Stimulated activated effector memory CD8-positive, alpha-beta T cell treated with anti-CD3 and anti-CD28 coated beads, Interleukin-12 subunit alpha, Interleukin-12 subunit beta, amount 100 ng/mL, for 72 hours (primary cell): ENCODE measurements at regions not wholly inside any gene's neighbourhood (a gene's known extent, or its start where the extent isn't known, plus 50 kb on each side); places are given as distances from the start of the nearest gene placed in this dataset.

ENCODE experiments used
- ATAC-seq: fragments of 150-1000 bp; cut with Tn5 transposase; 2 replicates; pipeline ENCODE4 v1.10.0; 2021
- DNase-seq, 2 donors: peaks; one replicate each; pipeline ENCODE4 v3.0.0; 2021 to 2022; ENCODE audit warnings: low spot score in 2 of 2
- H3K27ac Mint-ChIP-seq: one replicate; pipeline ENCODE4 v1.8.0; 2022; ENCODE audit warnings: mild to moderate bottlenecking, mixed read lengths
- H3K36me3 Mint-ChIP-seq: one replicate; pipeline ENCODE4 v1.8.0; 2022; ENCODE audit warnings: mild to moderate bottlenecking, mixed read lengths
- H3K4me1 Mint-ChIP-seq: one replicate; pipeline ENCODE4 v1.8.0; 2022; ENCODE audit warnings: mixed read lengths
- H3K4me3 Mint-ChIP-seq: one replicate; pipeline ENCODE4 v1.8.0; 2022; ENCODE audit warnings: mild to moderate bottlenecking, mixed read lengths
- H3K9me3 Mint-ChIP-seq: one replicate; pipeline ENCODE4 v1.8.0; 2022; ENCODE audit warnings: mixed read lengths

DNA sequence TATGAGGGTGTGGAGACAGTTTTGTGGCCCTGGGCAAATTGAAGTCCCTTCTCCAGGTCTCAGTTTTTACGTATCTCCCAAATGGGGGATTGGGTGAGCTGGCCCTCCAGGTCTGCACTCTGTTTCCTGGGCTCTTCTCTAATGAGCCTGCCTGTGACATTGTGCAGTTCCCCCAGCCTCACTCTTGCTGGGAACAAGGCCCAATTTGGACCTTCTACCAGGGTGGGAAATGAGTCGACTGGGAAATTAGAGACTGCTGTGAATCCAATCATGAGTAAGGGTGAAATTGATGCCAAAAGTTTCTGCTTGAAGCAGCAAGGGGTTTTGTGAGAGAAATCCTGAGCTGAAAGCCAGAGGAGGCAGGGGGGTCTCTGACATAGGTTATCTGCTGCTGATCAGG, 71.5 kb upstream of the KSR1 start:
- ATAC-seq (no peak), DNase-seq (no peak)
- Mint-ChIP-seq H3K36me3 (peaks cover 4% of the 10 kb centered on the region), H3K4me1 (peaks cover 30% of the 10 kb centered on the region), H3K9me3 (no peaks in the 10 kb centered on the region), H3K27ac (no peak overlapping the region), H3K4me3 (no peak overlapping the region)

DNA sequence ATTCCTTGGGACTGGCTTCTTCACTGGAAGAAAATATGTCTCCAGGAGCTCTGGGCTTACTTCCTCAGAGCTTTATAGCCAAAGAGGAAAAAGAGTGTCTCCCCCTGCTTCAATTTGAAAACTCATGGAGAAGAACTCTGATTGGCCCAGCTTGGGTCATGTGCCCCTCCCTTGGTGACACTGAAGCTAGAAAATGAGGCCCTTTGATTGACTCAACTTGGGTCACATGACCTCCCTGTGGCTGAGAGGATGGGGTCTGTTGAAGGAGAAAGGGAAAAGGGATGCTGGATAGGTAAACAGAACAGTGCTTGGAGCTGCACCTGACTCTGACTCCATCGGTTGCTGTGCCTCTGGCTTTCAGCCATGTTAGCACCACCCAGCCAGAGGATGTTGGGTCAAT, 70.6 kb upstream of the KSR1 start:
- Mint-ChIP-seq H3K4me3 (no peak overlapping the region), H3K4me1 (peaks cover 29% of the 10 kb centered on the region), H3K9me3 (no peaks in the 10 kb centered on the region), H3K27ac (no peak overlapping the region), H3K36me3 (peaks cover 4% of the 10 kb centered on the region)
- no peak for DNase-seq
- no peak for ATAC-seq

DNA sequence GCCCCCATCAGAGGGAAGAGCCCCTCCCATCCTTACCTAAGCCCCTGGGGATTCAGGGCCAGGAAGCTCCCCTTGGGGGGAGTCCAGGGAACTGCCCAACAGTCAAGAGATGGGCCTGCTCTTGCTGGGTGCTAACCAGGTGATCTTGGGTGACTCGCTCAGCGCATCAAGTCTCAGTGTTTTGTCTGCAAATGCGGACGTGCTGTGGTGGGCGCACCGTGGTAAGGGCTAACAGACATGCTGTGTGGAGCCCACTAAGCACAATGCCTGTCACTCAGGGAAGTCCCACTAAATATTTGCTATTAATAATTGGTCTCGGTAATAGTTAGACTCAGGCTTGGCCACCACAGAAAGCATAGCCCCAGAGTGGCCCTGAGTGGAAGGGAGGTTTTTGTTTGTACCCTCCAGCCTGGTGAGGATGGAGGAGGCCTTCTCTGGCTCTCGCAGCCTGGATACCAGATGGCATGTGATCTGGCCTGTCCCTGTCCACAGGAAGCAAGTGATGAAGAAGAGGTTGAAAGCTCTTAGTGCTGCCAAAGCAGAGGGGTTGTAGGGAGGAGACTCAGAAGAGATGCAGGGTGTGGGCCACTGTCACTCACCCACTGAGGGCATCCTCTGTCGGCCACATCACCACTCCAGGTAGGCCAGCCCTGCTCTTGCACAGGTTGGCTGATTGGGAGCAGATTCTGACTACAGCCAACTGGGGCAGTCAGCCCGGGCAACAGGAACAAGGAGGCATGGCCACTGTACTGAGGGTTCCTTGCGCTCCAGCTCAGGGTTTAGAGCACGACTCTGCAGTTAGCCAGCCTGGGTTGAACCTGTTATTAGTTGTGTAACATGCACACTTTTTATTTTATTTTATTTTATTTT, 69.8 kb upstream of the KSR1 start:
- no peak overlapping the region for H3K27ac Mint-ChIP-seq
- peaks cover 20% of the 10 kb centered on the region for H3K4me1 Mint-ChIP-seq
- ATAC-seq (no peak), DNase-seq (no peak)
- no peaks in the 10 kb centered on the region for H3K9me3 Mint-ChIP-seq
- H3K4me3 Mint-ChIP-seq: no peak overlapping the region
- peaks cover under 1% of the 10 kb centered on the region for H3K36me3 Mint-ChIP-seq

DNA sequence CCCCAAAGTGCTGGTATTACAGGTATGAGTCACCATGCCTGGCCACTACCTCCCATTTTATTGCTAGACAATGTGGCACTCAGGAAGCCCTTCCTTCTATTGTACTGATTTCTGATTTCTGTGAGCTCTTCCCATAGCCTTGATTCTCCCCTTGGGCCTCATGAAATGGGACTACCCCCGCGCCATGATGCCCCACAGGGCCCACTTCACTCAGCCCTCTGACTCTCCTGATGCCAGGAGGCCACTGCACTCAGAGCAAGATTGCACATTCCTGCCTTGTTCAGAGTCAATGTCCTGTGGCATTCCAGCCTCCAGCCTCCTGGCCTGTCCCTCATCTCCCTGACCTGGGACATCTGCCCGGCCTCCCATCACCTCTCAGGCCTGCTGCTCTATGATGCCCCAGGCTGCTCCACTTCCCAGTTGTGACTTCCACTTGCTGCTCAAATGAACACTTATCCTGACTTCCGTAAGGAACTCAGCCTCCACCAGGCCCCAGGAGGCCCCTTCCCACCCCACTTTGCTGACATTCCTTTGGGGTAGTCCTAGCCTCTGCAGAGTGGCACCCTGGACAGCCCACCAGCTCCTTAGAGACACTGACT, 66.6 kb upstream of the KSR1 start:
- Mint-ChIP-seq H3K4me1 (peaks cover 20% of the 10 kb centered on the region), H3K27ac (peak overlapping the region; percentile 44), H3K36me3 (no peaks in the 10 kb centered on the region), H3K9me3 (no peaks in the 10 kb centered on the region), H3K4me3 (no peak overlapping the region)
- DNase-seq: no peak
- ATAC-seq: no peak

DNA sequence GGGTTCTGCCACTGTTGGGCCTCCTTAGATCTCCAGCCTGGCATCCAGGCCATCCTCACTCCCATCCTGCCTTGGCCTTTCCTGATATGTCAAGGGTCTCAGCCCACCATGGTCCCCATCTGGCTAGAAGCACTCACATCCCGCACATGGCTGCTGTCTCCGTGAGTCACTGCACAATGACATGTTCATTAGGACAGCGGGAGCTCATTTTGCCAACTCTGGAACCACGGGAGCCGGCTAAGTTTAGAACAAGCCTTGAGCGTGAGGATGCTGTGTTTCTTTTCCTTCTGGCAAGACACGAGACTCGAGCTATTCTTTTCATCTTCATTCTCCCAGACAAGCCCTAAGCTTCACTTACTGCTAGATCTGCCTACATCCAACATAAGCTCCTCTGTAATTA, 65.7 kb upstream of the KSR1 start:
- H3K4me1 Mint-ChIP-seq: peaks cover 20% of the 10 kb centered on the region
- no peak overlapping the region for H3K4me3 Mint-ChIP-seq
- DNase-seq (no peak), ATAC-seq (no peak)
- H3K27ac Mint-ChIP-seq: no peak overlapping the region
- H3K9me3 Mint-ChIP-seq: no peaks in the 10 kb centered on the region
- no peaks in the 10 kb centered on the region for H3K36me3 Mint-ChIP-seq

DNA sequence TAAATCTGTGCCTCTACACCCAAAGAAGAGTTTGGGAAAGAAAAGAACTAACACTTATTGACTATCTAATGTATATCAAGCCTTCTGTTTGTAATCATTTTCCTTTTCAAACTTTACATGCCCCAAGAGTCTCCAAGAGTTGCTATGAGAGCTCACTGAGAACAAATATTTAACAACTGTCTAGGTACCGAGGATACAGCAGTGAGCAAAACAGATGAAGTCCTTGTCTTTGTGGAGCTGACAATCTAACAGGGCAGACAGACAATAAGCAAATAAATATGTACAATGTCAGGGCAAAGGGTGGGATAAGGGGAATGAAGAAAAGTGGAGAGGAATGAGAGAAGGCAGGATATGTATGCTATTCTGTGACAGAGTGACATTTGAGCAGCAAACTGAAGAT, 64.8 kb upstream of the KSR1 start:
- no peaks in the 10 kb centered on the region for H3K9me3 Mint-ChIP-seq
- no peak overlapping the region for H3K27ac Mint-ChIP-seq
- ATAC-seq: no peak
- peaks cover 20% of the 10 kb centered on the region for H3K4me1 Mint-ChIP-seq
- no peak for DNase-seq
- no peak overlapping the region for H3K4me3 Mint-ChIP-seq
- no peaks in the 10 kb centered on the region for H3K36me3 Mint-ChIP-seq

DNA sequence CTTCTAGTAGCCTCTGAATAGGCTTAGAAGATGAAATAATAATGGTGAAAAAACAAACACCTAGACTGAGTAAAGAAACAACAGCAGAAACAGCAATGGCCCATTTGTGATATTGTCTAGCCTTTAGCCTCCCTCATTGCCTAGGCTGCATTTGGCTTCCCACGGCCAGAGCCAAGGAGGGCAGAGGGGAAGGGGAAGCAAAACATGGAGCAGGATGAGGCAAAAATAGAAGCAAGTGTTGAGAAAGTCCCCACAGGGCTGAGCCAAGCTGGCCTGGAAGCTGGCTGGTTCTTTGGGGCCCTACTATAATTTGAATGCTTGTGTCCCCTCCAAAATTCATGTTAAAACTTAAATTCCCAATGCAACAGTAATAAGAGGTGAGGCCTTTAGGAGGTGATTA, 60.2 kb upstream of the KSR1 start:
- no peaks in the 10 kb centered on the region for H3K36me3 Mint-ChIP-seq
- H3K9me3 Mint-ChIP-seq: no peaks in the 10 kb centered on the region
- no peak overlapping the region for H3K4me3 Mint-ChIP-seq
- no peak overlapping the region for H3K27ac Mint-ChIP-seq
- DNase-seq: no peak
- H3K4me1 Mint-ChIP-seq: no peaks in the 10 kb centered on the region
- no peak for ATAC-seq

DNA sequence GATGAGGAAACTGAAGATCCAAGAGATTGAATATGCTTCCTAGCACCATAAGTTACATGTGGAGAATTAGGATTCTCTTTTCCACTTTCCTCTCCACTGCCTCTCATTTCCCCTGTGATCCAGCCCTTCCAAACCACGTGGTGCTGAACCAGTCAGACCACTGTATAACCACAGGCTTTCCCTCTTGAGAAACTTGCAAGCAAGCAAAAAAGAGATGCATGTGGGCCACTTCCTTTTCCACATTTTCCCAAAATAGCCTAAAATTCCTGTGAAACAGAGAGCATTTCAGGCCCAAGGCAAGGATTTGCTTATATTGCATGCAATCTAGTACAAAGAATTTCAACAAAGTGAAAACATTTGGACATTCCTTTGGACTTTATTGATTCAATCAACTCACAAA, 59.3 kb upstream of the KSR1 start:
- Mint-ChIP-seq H3K27ac (no peak overlapping the region), H3K9me3 (no peaks in the 10 kb centered on the region), H3K36me3 (no peaks in the 10 kb centered on the region), H3K4me3 (no peak overlapping the region), H3K4me1 (no peaks in the 10 kb centered on the region)
- ATAC-seq: no peak
- no peak for DNase-seq

DNA sequence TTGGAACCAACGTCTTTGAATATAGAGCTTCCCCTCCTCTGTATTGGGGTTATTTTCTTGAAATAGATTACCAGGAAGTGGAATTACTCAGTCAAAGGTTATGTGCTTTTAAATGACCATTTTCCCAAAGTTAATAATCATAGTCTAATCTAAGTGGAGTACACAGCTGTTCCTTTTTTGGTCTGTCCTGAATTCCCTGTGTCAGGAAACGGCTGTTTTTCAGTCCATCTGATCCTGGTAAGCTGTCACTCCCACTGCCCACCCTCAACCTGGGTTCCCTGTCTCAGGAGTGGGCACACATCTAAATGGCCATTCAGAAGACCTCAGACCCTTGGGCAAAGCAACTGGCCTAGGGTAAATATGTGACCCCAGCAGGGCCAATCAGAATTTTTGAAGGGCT, 57.6 kb upstream of the KSR1 start:
- ATAC-seq (no peak), DNase-seq (no peak)
- no peak overlapping the region for H3K27ac Mint-ChIP-seq
- no peaks in the 10 kb centered on the region for H3K36me3 Mint-ChIP-seq
- H3K9me3 Mint-ChIP-seq: no peaks in the 10 kb centered on the region
- H3K4me1 Mint-ChIP-seq: no peaks in the 10 kb centered on the region
- no peak overlapping the region for H3K4me3 Mint-ChIP-seq

DNA sequence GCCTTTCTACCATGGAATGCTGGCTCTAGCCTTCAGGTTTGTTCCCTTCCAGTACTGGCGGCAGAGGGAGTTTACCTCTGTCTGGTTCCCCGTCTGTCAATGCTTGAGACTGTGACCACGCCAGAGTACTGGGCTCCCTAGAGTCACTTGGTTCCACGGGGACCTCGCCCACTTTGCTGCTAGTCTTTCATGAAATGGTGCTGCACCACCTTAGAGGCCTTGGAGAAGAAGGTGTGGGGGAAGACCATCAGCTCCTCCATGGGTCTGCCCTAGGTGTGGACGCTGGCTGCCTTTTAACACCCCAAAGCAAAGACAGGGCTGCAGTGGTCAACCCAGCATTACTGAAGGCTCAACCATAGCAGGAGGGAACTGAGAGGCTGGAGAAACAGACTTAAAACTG, 55.3 kb upstream of the KSR1 start:
- DNase-seq (no peak), ATAC-seq (no peak)
- H3K27ac Mint-ChIP-seq: no peak overlapping the region
- H3K4me1 Mint-ChIP-seq: no peaks in the 10 kb centered on the region
- H3K4me3 Mint-ChIP-seq: no peak overlapping the region
- no peaks in the 10 kb centered on the region for H3K9me3 Mint-ChIP-seq
- no peaks in the 10 kb centered on the region for H3K36me3 Mint-ChIP-seq

DNA sequence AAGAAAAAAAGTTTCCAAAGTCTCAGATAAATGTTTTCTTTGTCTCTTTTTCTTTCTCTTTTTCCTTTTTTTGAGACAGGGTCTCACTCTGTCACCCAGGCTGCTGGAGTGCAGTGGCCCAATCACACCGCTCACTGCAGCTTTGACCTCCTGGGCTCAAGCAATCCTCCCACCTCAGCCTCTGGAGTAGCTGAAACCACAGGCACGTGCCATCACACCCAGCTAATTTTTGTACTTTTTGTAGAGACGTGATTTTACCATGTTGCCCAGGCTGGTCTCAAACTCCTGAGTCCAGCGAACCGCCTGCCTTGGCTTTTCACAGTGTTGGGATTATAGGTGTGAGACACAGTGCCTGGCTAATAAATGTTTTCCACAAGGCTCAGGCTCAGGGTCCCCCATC, 53.3 kb upstream of the KSR1 start:
- no peaks in the 10 kb centered on the region for H3K4me1 Mint-ChIP-seq
- no peaks in the 10 kb centered on the region for H3K9me3 Mint-ChIP-seq
- DNase-seq (no peak), ATAC-seq (no peak)
- H3K4me3 Mint-ChIP-seq: no peak overlapping the region
- H3K27ac Mint-ChIP-seq: no peak overlapping the region
- no peaks in the 10 kb centered on the region for H3K36me3 Mint-ChIP-seq

DNA sequence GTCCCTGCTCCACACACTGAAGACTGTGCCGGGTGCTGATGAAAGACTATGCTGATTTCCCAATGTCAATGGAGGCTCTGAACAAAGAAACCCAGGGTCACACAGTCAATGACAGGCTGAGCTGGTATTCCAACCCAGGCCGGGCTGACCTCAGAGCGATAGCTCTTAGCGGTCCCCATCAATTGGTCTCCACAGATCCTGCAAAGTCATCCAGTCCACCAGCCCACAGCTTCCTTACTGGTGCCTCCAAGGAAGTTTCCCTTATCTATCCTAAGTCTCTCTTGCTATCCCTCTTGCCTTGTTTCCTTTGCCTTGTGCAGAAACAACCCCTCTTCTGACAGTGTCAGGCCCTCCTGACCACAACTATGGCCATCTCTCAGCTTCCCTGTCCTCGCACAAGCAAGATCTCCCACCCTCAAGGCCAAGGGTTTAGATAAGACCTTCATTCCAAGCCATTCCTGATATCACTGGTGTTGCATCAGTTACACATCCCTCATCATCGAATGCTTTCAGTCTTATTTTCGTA, 52.7 kb upstream of the KSR1 start:
- no peaks in the 10 kb centered on the region for H3K9me3 Mint-ChIP-seq
- no peak overlapping the region for H3K4me3 Mint-ChIP-seq
- H3K27ac Mint-ChIP-seq: no peak overlapping the region
- DNase-seq (no peak), ATAC-seq (no peak)
- H3K4me1 Mint-ChIP-seq: no peaks in the 10 kb centered on the region
- no peaks in the 10 kb centered on the region for H3K36me3 Mint-ChIP-seq

DNA sequence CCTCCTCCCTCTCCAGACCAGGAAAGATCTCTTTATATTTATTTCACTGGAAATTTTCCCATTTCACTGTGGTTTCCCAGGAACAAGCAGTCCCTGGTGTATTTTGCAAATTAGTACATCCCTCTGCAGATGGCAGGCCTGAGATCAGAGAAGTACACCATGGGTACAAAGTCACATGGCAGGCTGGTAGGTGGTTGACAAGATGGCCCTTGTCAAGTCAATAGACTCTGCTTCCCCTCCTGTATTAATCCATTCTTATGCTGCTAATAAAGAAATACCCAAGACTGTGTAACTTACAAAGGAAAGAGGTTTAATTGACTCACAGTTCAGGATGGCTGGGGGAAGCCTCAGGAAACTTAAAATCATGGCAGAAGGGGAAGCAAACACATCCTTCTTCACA, 51.6 kb upstream of the KSR1 start:
- no peaks in the 10 kb centered on the region for H3K9me3 Mint-ChIP-seq

More for the DNA sequence above, 51.6 kb upstream of the KSR1 start:
- Mint-ChIP-seq H3K36me3 (no peaks in the 10 kb centered on the region), H3K4me1 (no peaks in the 10 kb centered on the region), H3K4me3 (no peak overlapping the region), H3K27ac (no peak overlapping the region)
- no peak for ATAC-seq
- DNase-seq: no peak
